SK-N-SH treated with all-trans-retinoic acid at 6 μM for 48 hours (cell line): ENCODE measurements at regions not wholly inside any gene's neighbourhood (a gene's known extent, or its start where the extent isn't known, plus 50 kb on each side); places are given as distances from the start of the nearest gene placed in this dataset.
"Not testable (repeated sequence)": the region's sequence is repeated elsewhere in the genome, so short reads cannot be mapped to it uniquely, and the experiment has no call there.

Experiments
- ATAC-seq: fragments of 200-7000 bp; cut with Tn5 transposase; 3 replicates; pipeline ENCODE4 v1.9.1; 2020; ENCODE audit warnings: mild to moderate bottlenecking, moderate library complexity
- ARNTL ChIP-seq: fragments of 450-650 bp; formaldehyde crosslinking; IDR thresholded peaks from 2 replicates; pipeline ENCODE4 v1.5.0; 2020; ENCODE audit warnings: low read depth, mild to moderate bottlenecking, moderate library complexity, borderline replicate concordance
- BACH2 ChIP-seq: fragments of 250-450 bp; sonication (Bioruptor Pico); IDR thresholded peaks from 2 replicates; pipeline ENCODE4 v1.9.0; 2021; ENCODE audit warnings: mild to moderate bottlenecking, borderline replicate concordance
- CSDC2 ChIP-seq: fragments of 250-450 bp; sonication (Bioruptor Pico); IDR thresholded peaks from 2 replicates; pipeline ENCODE4 v1.5.0; 2020; ENCODE audit warnings: mild to moderate bottlenecking, moderate library complexity
- CSRNP3 ChIP-seq: fragments of 250-450 bp; sonication (Bioruptor Pico); IDR thresholded peaks from 2 replicates; pipeline ENCODE4 v1.5.1; 2021; ENCODE audit warnings: mild to moderate bottlenecking, moderate library complexity
- ESRRG ChIP-seq: fragments of 250-450 bp; sonication (Bioruptor Pico); IDR thresholded peaks from 2 replicates; pipeline ENCODE4 v1.6.1; 2021; ENCODE audit warnings: mild to moderate bottlenecking
- GLIS3 ChIP-seq: fragments of 250-450 bp; sonication (Bioruptor Pico); IDR thresholded peaks from 2 replicates; pipeline ENCODE4 v1.5.0; 2020; ENCODE audit warnings: mild to moderate bottlenecking, moderate library complexity
- OSR1 ChIP-seq: fragments of 250-450 bp; sonication (Bioruptor Pico); IDR thresholded peaks from 2 replicates; pipeline ENCODE4 v1.8.0; 2022; ENCODE audit warnings: moderate library complexity, mild to moderate bottlenecking, inconsistent platforms
- PPARA ChIP-seq: fragments of 250-450 bp; sonication (Bioruptor Pico); IDR thresholded peaks from 2 replicates; pipeline ENCODE4 v1.5.0; 2020; ENCODE audit warnings: mild to moderate bottlenecking, borderline replicate concordance
- RARB ChIP-seq: fragments of 250-450 bp; sonication (Bioruptor Pico); IDR thresholded peaks from 2 replicates; pipeline ENCODE4 v1.8.0; 2021; ENCODE audit warnings: mild to moderate bottlenecking, moderate library complexity
- SNAI2 ChIP-seq: fragments of 250-450 bp; sonication (Bioruptor Pico); IDR thresholded peaks from 2 replicates; pipeline ENCODE4 v1.5.0; 2020; ENCODE audit warnings: mild to moderate bottlenecking, moderate library complexity
- TCF4 ChIP-seq: fragments of 250-450 bp; sonication (Bioruptor Pico); IDR thresholded peaks from 2 replicates; pipeline ENCODE4 v1.8.0; 2021; ENCODE audit warnings: mild to moderate bottlenecking, moderate library complexity, borderline replicate concordance
- TOX ChIP-seq: fragments of 250-450 bp; sonication (Bioruptor Pico); IDR thresholded peaks from 2 replicates; pipeline ENCODE4 v1.8.0; 2021; ENCODE audit warnings: mild to moderate bottlenecking, moderate library complexity, borderline replicate concordance
- TSHZ2 ChIP-seq: fragments of 250-450 bp; sonication (Bioruptor Pico); IDR thresholded peaks from 2 replicates; pipeline ENCODE4 v1.5.0; 2020; ENCODE audit warnings: mild to moderate bottlenecking, moderate library complexity
- ZC3H10 ChIP-seq: fragments of 250-450 bp; sonication (Bioruptor Pico); IDR thresholded peaks from 2 replicates; pipeline ENCODE4 v1.5.1; 2021; ENCODE audit warnings: mild to moderate bottlenecking, moderate library complexity
- ZFP3 ChIP-seq: fragments of 250-450 bp; sonication (Bioruptor Pico); IDR thresholded peaks from 2 replicates; pipeline ENCODE4 v1.5.0; 2020; ENCODE audit warnings: mild to moderate bottlenecking, moderate library complexity
- ZFP30 ChIP-seq: fragments of 450-650 bp; formaldehyde crosslinking; IDR thresholded peaks from 2 replicates; pipeline ENCODE4 v1.5.0; 2022; ENCODE audit warnings: mild to moderate bottlenecking, moderate library complexity
- ZNF565 ChIP-seq: fragments of 450-650 bp; formaldehyde crosslinking; conservative IDR thresholded peaks from 2 replicates; pipeline ENCODE4 v1.5.0; 2020; ENCODE audit warnings: low read depth, mild to moderate bottlenecking, moderate library complexity
- ZNF70 ChIP-seq: fragments of 450-650 bp; formaldehyde crosslinking; IDR thresholded peaks from 2 replicates; pipeline ENCODE4 v1.5.0; 2020; ENCODE audit warnings: mild to moderate bottlenecking, moderate library complexity
- ZNF8 ChIP-seq: fragments of 450-650 bp; formaldehyde crosslinking; IDR thresholded peaks from 2 replicates; pipeline ENCODE4 v1.5.0; 2020; ENCODE audit warnings: mild to moderate bottlenecking, moderate library complexity
- TF ChIP-seq, protein P1 (sequence below): fragments of 250-450 bp; sonication (Bioruptor Pico); IDR thresholded peaks from 2 replicates; pipeline ENCODE4 v1.8.0; 2021; ENCODE audit warnings: low read depth, mild to moderate bottlenecking, moderate library complexity, borderline replicate concordance
- TF ChIP-seq, protein P2 (sequence below): fragments of 250-450 bp; sonication (Bioruptor Pico); IDR thresholded peaks from 2 replicates; pipeline ENCODE4 v1.5.1; 2020; ENCODE audit warnings: low read depth, mild to moderate bottlenecking, moderate library complexity

DNA sequence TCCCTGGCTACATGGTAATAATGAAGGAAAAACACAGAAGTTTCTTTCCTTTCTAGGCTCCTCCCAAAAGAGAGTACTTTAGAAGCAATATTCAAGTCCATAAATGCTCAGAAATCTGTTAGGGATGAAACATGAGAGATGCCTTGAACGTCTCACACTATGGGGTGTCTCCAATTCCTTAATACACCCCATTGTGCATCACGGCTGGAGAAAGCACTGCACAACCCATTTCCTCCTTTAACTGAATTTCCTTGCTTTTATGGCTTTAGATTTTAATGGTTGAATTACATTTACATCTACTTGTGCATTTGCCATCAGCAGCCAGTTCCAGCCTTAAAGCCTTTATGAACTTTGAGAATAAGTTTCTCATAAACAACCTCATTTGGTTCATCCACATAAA lies 498.9 kb upstream of the PTBP2 start (continued):
- no peak for TF ChIP-seq TSHZ2
- no peak for TF ChIP-seq BACH2 (CRISPR knock-in tag)
- TF ChIP-seq, protein P1, sequence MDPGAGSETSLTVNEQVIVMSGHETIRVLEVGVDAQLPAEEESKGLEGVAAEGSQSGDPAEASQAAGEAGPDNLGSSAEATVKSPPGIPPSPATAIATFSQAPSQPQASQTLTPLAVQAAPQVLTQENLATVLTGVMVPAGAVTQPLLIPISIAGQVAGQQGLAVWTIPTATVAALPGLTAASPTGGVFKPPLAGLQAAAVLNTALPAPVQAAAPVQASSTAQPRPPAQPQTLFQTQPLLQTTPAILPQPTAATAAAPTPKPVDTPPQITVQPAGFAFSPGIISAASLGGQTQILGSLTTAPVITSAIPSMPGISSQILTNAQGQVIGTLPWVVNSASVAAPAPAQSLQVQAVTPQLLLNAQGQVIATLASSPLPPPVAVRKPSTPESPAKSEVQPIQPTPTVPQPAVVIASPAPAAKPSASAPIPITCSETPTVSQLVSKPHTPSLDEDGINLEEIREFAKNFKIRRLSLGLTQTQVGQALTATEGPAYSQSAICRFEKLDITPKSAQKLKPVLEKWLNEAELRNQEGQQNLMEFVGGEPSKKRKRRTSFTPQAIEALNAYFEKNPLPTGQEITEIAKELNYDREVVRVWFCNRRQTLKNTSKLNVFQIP: no peak
- no peak for TF ChIP-seq GLIS3 (CRISPR knock-in tag)
- no peak for TF ChIP-seq ESRRG (CRISPR knock-in tag)
- no peak for TF ChIP-seq RARB
- TF ChIP-seq PPARA (CRISPR knock-in tag): no peak
- TF ChIP-seq, protein P2, sequence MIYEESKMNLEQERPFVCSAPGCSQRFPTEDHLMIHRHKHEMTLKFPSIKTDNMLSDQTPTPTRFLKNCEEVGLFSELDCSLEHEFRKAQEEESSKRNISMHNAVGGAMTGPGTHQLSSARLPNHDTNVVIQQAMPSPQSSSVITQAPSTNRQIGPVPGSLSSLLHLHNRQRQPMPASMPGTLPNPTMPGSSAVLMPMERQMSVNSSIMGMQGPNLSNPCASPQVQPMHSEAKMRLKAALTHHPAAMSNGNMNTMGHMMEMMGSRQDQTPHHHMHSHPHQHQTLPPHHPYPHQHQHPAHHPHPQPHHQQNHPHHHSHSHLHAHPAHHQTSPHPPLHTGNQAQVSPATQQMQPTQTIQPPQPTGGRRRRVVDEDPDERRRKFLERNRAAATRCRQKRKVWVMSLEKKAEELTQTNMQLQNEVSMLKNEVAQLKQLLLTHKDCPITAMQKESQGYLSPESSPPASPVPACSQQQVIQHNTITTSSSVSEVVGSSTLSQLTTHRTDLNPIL (CRISPR knock-in tag): no peak
- TF ChIP-seq ZNF565: no peak
- TF ChIP-seq ZFP3: no peak
- no peak for TF ChIP-seq ZNF70 (CRISPR knock-in tag)

DNA sequence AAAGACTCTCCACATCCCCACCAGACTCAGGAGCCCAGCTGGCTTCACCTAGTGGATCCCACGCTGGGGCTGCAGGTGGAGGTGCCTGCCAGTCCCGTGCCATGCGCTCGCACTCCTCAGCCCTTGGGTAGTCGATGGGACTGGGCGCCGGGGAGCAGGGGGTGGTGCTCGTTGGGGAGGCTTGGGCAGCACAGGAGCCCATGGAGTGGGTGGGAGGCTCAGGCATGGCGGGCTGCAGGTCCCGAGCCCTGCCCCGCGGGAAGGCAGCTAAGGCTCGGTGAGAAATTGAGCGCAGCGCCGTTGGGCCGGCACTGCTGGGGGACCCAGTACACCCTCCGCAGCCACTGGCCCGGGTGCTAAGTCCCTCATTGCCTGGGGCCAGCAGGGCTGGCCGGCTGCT lies 497.4 kb upstream of the PTBP2 start:
- not testable (repeated sequence) for ATAC-seq

DNA sequence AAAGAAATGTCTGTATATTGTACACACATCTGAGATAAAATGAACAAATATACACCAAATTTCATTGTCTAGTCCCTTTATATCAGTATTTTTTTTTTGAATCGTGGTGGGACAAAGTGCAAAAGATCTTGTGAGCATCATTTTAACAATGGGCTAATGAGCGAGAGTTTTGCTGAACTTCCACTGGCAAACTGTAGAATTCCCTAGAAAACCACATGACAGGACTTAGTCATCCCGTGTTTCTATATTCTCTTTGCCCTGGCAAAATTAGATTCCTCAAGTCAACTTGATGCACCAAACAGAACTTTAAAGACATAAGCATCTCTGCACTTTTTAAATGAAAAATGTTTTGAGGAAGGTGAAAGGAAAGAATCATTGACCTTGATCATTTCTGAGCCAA lies 488.2 kb upstream of the PTBP2 start:
- no peak for ATAC-seq
- TF ChIP-seq CSRNP3 (CRISPR knock-in tag): no peak
- TF ChIP-seq, protein P2 (CRISPR knock-in tag): no peak
- no peak for TF ChIP-seq CSDC2 (CRISPR knock-in tag)
- no peak for TF ChIP-seq ZFP30 (CRISPR knock-in tag)
- TF ChIP-seq TSHZ2: no peak
- TF ChIP-seq RARB: no peak
- TF ChIP-seq ZC3H10: no peak
- TF ChIP-seq TCF4 (CRISPR knock-in tag): no peak
- TF ChIP-seq PPARA (CRISPR knock-in tag): no peak
- TF ChIP-seq ZNF8 (CRISPR knock-in tag): no peak
- TF ChIP-seq, protein P1: no peak
- no peak for TF ChIP-seq GLIS3 (CRISPR knock-in tag)
- no peak for TF ChIP-seq ARNTL (CRISPR knock-in tag)
- TF ChIP-seq TOX: no peak
- TF ChIP-seq SNAI2 (CRISPR knock-in tag): no peak
- TF ChIP-seq OSR1 (CRISPR knock-in tag): no peak
- no peak for TF ChIP-seq ESRRG (CRISPR knock-in tag)
- no peak for TF ChIP-seq ZNF565
- TF ChIP-seq ZNF70 (CRISPR knock-in tag): no peak
- no peak for TF ChIP-seq ZFP3
